ENCODE measurements at regions not wholly inside any gene's neighbourhood (a gene's known extent, or its start where the extent isn't known, plus 50 kb on each side); places are given as distances from the start of the nearest gene placed in this dataset.

- H3K4me3 ChIP-seq (ENCODE audit: control insufficient read depth, low read depth, low read length), result no peak overlapping the region
- TF ChIP-seq CTCF (IDR thresholded peaks at IDR 0.05; ENCODE audit: control insufficient read depth, insufficient read depth, low read depth, low read length, missing control alignments), result no peak
- no peak for DNase-seq (ENCODE audit: low read depth)
Measured at GRCh38 chr13:103931885-103932284, 865.7 kb upstream of the SLC10A2 start.

DNA sequence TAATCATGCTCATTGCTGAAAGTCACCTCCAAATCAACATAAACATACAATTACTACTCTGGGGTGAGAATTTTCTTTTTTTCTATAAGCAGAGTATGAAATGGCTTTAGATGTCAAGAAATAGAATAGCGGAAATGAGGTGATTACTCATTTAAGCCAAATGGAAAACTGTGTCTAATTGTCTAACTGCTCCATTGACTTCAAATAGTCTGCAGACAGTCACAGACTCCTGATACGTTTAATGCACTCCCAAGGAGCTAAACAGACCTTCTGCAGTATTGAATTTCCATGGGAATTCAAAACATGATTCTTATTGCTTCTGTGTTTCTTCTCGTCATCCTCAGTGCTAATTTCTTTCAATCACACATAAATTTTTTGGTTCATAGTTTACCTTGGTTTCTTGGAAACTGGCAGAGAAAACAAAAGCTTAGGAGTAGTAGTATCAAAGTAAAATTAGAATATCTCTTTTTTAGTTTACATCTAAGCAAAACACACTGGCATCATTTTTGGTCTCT lies 865.2 kb upstream of the SLC10A2 start:
- no peak overlapping the region for H3K4me3 ChIP-seq (ENCODE audit: control insufficient read depth, low read depth, low read length)
- TF ChIP-seq CTCF (IDR thresholded peaks at IDR 0.05; ENCODE audit: control insufficient read depth, insufficient read depth, low read depth, low read length, missing control alignments), result no peak
- DNase-seq (ENCODE audit: low read depth), result no peak

- TF ChIP-seq CTCF (IDR thresholded peaks at IDR 0.05; ENCODE audit: control insufficient read depth, insufficient read depth, low read depth, low read length, missing control alignments), result no peak
- DNase-seq (ENCODE audit: low read depth), result no peak
- no peak overlapping the region for H3K4me3 ChIP-seq (ENCODE audit: control insufficient read depth, low read depth, low read length)
Measured at GRCh38 chr13:103926118-103926517, 859.9 kb upstream of the SLC10A2 start.

DNA sequence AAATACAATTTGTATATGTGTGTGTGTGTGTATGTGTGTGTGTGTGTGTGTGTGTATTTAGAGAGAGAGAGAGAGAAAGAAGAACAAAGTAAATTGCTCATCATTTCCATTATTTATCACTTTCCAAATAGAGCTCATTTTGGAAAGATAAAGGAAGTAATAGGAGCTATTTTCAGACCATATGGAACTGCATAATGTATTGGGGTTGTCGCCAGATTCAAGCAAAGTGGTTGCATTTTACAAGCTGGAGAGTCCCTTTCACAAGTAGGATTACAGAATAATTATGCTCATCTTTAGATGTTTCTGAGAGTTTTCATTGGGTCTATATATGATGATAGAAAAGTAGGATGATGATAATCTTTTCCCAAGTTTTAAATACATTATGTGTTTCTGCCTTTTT lies 842.7 kb upstream of the SLC10A2 start:
- no peak overlapping the region for H3K4me3 ChIP-seq (ENCODE audit: control insufficient read depth, low read depth, low read length)
- TF ChIP-seq CTCF (IDR thresholded peaks at IDR 0.05; ENCODE audit: control insufficient read depth, insufficient read depth, low read depth, low read length, missing control alignments), result no peak
- DNase-seq (ENCODE audit: low read depth), result no peak

GRCh38 chr13:103908274-103908673 lies 842.1 kb upstream of the SLC10A2 start:
- no peak overlapping the region for H3K4me3 ChIP-seq (ENCODE audit: control insufficient read depth, low read depth, low read length)
- DNase-seq (ENCODE audit: low read depth), result no peak
- no peak for TF ChIP-seq CTCF (IDR thresholded peaks at IDR 0.05; ENCODE audit: control insufficient read depth, insufficient read depth, low read depth, low read length, missing control alignments)

DNA sequence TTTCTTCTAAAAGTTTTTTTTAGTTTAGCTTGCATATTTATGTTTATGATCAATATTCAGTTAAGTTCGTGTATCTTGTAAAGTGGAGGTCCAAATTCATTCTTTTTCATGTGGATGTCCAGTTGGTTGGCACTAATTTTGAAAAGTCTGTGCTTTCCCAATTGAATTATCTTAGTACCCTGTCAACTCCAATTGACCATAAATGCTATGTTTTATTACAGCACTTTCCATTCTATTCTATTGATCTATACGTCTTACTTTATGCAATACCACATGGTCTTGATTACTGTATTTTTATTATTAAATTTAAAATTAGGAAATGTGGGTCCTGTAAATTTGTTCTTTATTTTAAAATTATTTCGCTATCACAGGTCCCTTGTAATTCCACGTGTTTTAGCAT lies 837.6 kb upstream of the SLC10A2 start:
- H3K4me3 ChIP-seq (ENCODE audit: control insufficient read depth, low read depth, low read length), result no peak overlapping the region
- no peak for TF ChIP-seq CTCF (IDR thresholded peaks at IDR 0.05; ENCODE audit: control insufficient read depth, insufficient read depth, low read depth, low read length, missing control alignments)
- no peak for DNase-seq (ENCODE audit: low read depth)

GRCh38 chr13:103898481-103898880 lies 832.3 kb upstream of the SLC10A2 start:
- no peak overlapping the region for H3K4me3 ChIP-seq (ENCODE audit: control insufficient read depth, low read depth, low read length)
- TF ChIP-seq CTCF (IDR thresholded peaks at IDR 0.05; ENCODE audit: control insufficient read depth, insufficient read depth, low read depth, low read length, missing control alignments), result no peak
- no peak for DNase-seq (ENCODE audit: low read depth)

All from AG09309 (cell line).